Neural progenitor cell (in vitro differentiated cells): ENCODE measurements at regions not wholly inside any gene's neighbourhood (a gene's known extent, or its start where the extent isn't known, plus 50 kb on each side); places are given as distances from the start of the nearest gene placed in this dataset.

ENCODE experiments used
- DNase-seq: peaks from one replicate; pipeline ENCODE4 v3.0.0-alpha.2; 2016; ENCODE audit warnings: low spot score
- H2AFZ ChIP-seq: fragments of 200-600 bp; sonication (generic); replicated peaks from 2 replicates; pipeline ENCODE4 v1.6.1; 2016; ENCODE audit warnings: antibody characterized with exemption
- H3F3A ChIP-seq: fragments of 200-600 bp; sonication (generic); 2 replicates; pipeline ENCODE4 v1.6.1; 2016; ENCODE audit warnings: antibody characterized with exemption, low read depth
- H3K27ac ChIP-seq: fragments of 200-600 bp; sonication (generic); 2 replicates; pipeline ENCODE4 v1.5.1; 2016; ENCODE audit warnings: mild to moderate bottlenecking
- H3K27me3 ChIP-seq: fragments of 200-600 bp; sonication (generic); 2 replicates; pipeline ENCODE4 v1.6.1; 2016; ENCODE audit warnings: mild to moderate bottlenecking, moderate library complexity
- H3K36me3 ChIP-seq: fragments of 200-600 bp; sonication (generic); 2 replicates; pipeline ENCODE4 v1.5.1; 2016
- H3K4me1 ChIP-seq: fragments of 200-600 bp; sonication (generic); 2 replicates; pipeline ENCODE4 v1.6.1; 2016; ENCODE audit warnings: mixed run types
- H3K4me2 ChIP-seq: fragments of 200-600 bp; sonication (generic); 2 replicates; pipeline ENCODE4 v1.6.1; 2016
- H3K4me3 ChIP-seq: fragments of 200-600 bp; sonication (generic); 2 replicates; pipeline ENCODE4 v1.5.1; 2016
- H3K79me2 ChIP-seq: fragments of 200-600 bp; sonication (generic); 2 replicates; pipeline ENCODE4 v1.6.1; 2016; ENCODE audit warnings: low read depth
- H3K9ac ChIP-seq: fragments of 200-600 bp; sonication (generic); 2 replicates; pipeline ENCODE4 v1.6.1; 2016
- H3K9me3 ChIP-seq: fragments of 200-600 bp; sonication (generic); 2 replicates; pipeline ENCODE4 v1.5.1; 2016; ENCODE audit warnings: low read depth
- H4K20me1 ChIP-seq: fragments of 200-600 bp; sonication (generic); 2 replicates; pipeline ENCODE4 v1.6.1; 2016; ENCODE audit warnings: low read depth
- H3K27ac Mint-ChIP-seq: 3 replicates; pipeline ENCODE4 v1.8.0; 2021; ENCODE audit warnings: mixed read lengths
- H3K27me3 Mint-ChIP-seq: 2 replicates; pipeline ENCODE4 v1.8.0; 2022; ENCODE audit warnings: low read depth, mild to moderate bottlenecking, inconsistent platforms, moderate library complexity, mixed read lengths; ENCODE audit not compliant: insufficient read depth
- H3K36me3 Mint-ChIP-seq: 3 replicates; pipeline ENCODE4 v1.8.0; 2021; ENCODE audit warnings: mixed read lengths
- H3K4me1 Mint-ChIP-seq: 3 replicates; pipeline ENCODE4 v1.8.0; 2021; ENCODE audit warnings: mixed read lengths
- H3K4me3 Mint-ChIP-seq: 3 replicates; pipeline ENCODE4 v1.8.0; 2021; ENCODE audit warnings: mild to moderate bottlenecking, moderate library complexity, mixed read lengths
- H3K9me3 Mint-ChIP-seq: 3 replicates; pipeline ENCODE4 v1.8.0; 2020; ENCODE audit warnings: mixed read lengths
- EZH2 ChIP-seq: fragments of 200-600 bp; sonication (generic); IDR thresholded peaks from 2 replicates; pipeline ENCODE4 v1.6.1; 2017; ENCODE audit warnings: antibody characterized with exemption, mild to moderate bottlenecking, moderate library complexity
- EZH2phosphoT487 ChIP-seq: fragments of 200-600 bp; sonication (generic); IDR thresholded peaks from 2 replicates; pipeline ENCODE4 v1.6.1; 2017; ENCODE audit warnings: antibody characterized with exemption
- TF ChIP-seq, protein P1 (sequence below): fragments of 200-600 bp; sonication (generic); IDR thresholded peaks from 2 replicates; pipeline ENCODE4 v1.5.1; 2017; ENCODE audit warnings: antibody characterized with exemption, mild to moderate bottlenecking

DNA sequence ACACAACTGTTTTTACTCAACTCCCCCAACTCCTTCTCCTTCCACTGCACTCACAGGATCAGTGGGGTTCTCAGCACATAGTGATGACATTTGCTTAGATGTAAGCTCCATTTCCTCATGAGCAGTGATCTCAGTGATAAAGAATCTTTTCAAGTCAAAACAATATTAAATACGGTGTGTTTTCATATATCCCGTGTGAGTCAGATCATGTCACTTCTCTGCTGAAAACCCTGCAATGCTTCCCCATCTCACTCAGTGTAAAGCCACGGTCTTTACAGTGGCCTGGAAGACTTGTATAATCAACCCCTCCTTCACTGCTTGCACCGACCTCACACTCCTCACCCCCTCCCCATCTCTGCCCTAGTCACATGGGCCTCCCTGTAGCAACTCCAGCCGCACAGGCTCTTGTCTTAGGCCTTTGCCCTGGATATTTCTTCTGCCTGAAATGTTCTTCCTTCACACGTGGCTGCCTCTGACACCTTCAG lies 149.7 kb upstream of the ARHGAP5 start:
- H3K27ac ChIP-seq = no peak overlapping the region
- H3K4me3 ChIP-seq = no peak overlapping the region
- H3K4me1 Mint-ChIP-seq = peaks cover 20% of the 10 kb centered on the region
- H4K20me1 ChIP-seq = no peaks in the 10 kb centered on the region
- H3K9me3 Mint-ChIP-seq = no peaks in the 10 kb centered on the region
- H3K9me3 ChIP-seq = no peaks in the 10 kb centered on the region
- peaks cover 4% of the 10 kb centered on the region for H3K27me3 Mint-ChIP-seq
- no peak overlapping the region for H3K9ac ChIP-seq
- no peak overlapping the region for H3K4me2 ChIP-seq
- H3K4me1 ChIP-seq = peaks cover 14% of the 10 kb centered on the region
- no peaks in the 10 kb centered on the region for H3K36me3 Mint-ChIP-seq
- no peaks in the 10 kb centered on the region for H3K79me2 ChIP-seq
- H3K27me3 ChIP-seq = no peaks in the 10 kb centered on the region
- H3K36me3 ChIP-seq = no peaks in the 10 kb centered on the region
- H3K4me3 Mint-ChIP-seq = no peak overlapping the region
- TF ChIP-seq, protein P1, sequence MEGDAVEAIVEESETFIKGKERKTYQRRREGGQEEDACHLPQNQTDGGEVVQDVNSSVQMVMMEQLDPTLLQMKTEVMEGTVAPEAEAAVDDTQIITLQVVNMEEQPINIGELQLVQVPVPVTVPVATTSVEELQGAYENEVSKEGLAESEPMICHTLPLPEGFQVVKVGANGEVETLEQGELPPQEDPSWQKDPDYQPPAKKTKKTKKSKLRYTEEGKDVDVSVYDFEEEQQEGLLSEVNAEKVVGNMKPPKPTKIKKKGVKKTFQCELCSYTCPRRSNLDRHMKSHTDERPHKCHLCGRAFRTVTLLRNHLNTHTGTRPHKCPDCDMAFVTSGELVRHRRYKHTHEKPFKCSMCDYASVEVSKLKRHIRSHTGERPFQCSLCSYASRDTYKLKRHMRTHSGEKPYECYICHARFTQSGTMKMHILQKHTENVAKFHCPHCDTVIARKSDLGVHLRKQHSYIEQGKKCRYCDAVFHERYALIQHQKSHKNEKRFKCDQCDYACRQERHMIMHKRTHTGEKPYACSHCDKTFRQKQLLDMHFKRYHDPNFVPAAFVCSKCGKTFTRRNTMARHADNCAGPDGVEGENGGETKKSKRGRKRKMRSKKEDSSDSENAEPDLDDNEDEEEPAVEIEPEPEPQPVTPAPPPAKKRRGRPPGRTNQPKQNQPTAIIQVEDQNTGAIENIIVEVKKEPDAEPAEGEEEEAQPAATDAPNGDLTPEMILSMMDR = no peak
- TF ChIP-seq EZH2 (no peak), EZH2phosphoT487 (no peak)
- no peaks in the 10 kb centered on the region for H3F3A ChIP-seq
- no peak overlapping the region for H3K27ac Mint-ChIP-seq
- DNase-seq = peak; percentile 58
- peak overlapping the region; percentile 53 for H2AFZ ChIP-seq

DNA sequence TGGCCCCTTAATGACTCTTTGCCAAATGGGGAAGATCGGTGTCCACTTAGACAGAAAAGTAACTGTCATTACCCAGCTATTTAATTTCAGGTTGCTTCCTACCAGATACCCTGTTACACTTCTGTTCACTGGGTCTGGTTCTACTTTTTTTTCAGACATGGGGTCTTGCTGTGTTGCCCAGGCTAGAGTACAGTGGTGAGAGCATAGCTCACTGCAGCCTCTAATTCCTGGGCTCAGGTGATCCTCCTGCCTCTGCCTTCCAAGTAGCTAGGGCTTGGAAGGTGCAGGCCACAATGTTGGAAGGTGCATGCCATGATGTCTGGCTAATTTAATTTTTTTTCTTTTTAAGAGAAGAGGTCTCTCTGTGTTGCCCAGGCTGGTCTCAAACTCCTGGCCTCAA lies 147.0 kb upstream of the ARHGAP5 start:
- no peaks in the 10 kb centered on the region for H3K36me3 ChIP-seq
- no peak for DNase-seq
- Mint-ChIP-seq H3K4me1 (peaks cover 27% of the 10 kb centered on the region), H3K9me3 (no peaks in the 10 kb centered on the region), H3K27me3 (peaks cover 2% of the 10 kb centered on the region), H3K27ac (no peak overlapping the region), H3K36me3 (no peaks in the 10 kb centered on the region), H3K4me3 (no peak overlapping the region)
- H3K9ac ChIP-seq = no peak overlapping the region
- H4K20me1 ChIP-seq = no peaks in the 10 kb centered on the region
- no peak overlapping the region for H3K4me3 ChIP-seq
- H3K79me2 ChIP-seq = no peaks in the 10 kb centered on the region
- H2AFZ ChIP-seq = no peak overlapping the region
- H3K27ac ChIP-seq = no peak overlapping the region
- no peak for TF ChIP-seq EZH2phosphoT487
- TF ChIP-seq, protein P1 = no peak
- no peak for TF ChIP-seq EZH2
- H3K9me3 ChIP-seq = no peaks in the 10 kb centered on the region
- H3F3A ChIP-seq = no peaks in the 10 kb centered on the region
- no peak overlapping the region for H3K4me2 ChIP-seq
- no peaks in the 10 kb centered on the region for H3K27me3 ChIP-seq
- H3K4me1 ChIP-seq = peaks cover 25% of the 10 kb centered on the region

DNA sequence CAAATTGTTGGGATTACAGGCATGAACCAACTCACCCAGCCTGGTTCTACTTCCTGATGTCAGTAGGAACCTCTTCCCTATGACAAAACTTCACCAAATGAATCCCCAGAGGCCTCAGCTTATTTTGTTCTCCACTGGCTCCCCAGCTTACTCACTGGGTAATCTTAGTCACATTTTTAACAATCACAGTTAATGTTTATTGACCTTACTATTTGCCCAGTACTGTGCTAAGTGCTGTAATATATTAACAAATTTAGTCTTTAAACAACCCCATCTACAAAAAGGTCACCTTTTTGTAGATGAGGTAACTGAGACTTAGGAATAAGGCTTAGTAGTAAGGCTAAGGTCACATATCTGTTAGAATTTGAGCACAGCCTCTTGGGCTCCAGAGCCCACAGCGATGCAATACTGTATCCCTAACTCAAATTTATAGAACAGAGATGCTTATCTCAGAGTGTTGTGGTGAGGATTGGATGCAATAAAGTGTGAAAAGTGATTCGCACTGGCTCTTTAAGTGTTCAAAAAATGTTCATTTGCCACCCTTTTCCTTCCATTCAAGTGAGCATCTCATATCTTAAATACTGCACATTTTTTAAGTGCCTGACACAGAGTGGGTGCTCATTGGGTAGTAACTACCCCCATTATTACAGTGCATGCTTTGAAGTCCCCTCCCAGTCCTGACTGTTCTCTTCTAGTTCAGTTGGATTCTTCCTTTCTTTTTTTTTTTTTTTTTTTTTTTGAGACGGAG lies 146.4 kb upstream of the ARHGAP5 start:
- TF ChIP-seq EZH2phosphoT487 (no peak), EZH2 (no peak)
- TF ChIP-seq, protein P1 = no peak
- Mint-ChIP-seq H3K27ac (no peak overlapping the region), H3K27me3 (peaks cover 2% of the 10 kb centered on the region), H3K36me3 (no peaks in the 10 kb centered on the region), H3K4me1 (peaks cover 33% of the 10 kb centered on the region), H3K4me3 (no peak overlapping the region), H3K9me3 (no peaks in the 10 kb centered on the region)
- H3K27ac ChIP-seq = no peak overlapping the region
- H3K4me2 ChIP-seq = no peak overlapping the region
- H3K27me3 ChIP-seq = no peaks in the 10 kb centered on the region
- H3K79me2 ChIP-seq = no peaks in the 10 kb centered on the region
- H3K36me3 ChIP-seq = no peaks in the 10 kb centered on the region
- no peaks in the 10 kb centered on the region for H4K20me1 ChIP-seq
- peaks cover 31% of the 10 kb centered on the region for H3K4me1 ChIP-seq
- no peak for DNase-seq
- H3K4me3 ChIP-seq = no peak overlapping the region
- no peak overlapping the region for H3K9ac ChIP-seq
- H3K9me3 ChIP-seq = no peaks in the 10 kb centered on the region
- no peak overlapping the region for H2AFZ ChIP-seq
- no peaks in the 10 kb centered on the region for H3F3A ChIP-seq
